ENCODE measurements at regions not wholly inside any gene's neighbourhood (a gene's known extent, or its start where the extent isn't known, plus 50 kb on each side); places are given as distances from the start of the nearest gene placed in this dataset.

DNA sequence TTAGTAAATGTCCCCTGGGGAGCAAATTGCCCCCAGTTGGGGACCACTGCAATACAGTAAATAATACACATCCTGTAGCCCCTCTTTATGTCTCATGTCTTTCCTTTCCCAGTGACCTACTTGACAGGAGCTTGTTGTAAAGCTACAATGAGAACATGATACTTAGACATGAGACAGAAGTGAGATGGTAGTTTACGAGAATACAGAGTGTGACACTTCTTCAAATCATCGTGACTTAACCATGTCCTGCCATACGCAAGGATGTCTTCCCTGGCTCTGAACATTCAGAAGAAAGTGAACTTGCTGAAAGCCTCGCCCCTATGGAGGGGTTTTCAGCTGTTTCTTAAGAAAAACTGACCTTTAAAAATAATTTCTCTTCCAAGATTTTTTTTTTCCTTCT, 101.0 kb upstream of the SPACA1 start:
- Histone ChIP-seq H2AFZ (ENCODE audit: low read length) (no peak overlapping the region), H2BK15ac (ENCODE audit: low read depth, low read length) (no peak overlapping the region), H3K4me1 (ENCODE audit: insufficient read depth, low read length) (no peaks in the 10 kb centered on the region), H3K9me3 (ENCODE audit: control insufficient read depth, low read depth, low read length) (no peaks in the 10 kb centered on the region), H3K56ac (ENCODE audit: insufficient read length, low read depth, low read length) (no peak overlapping the region), H4K20me1 (ENCODE audit: control insufficient read depth, insufficient read depth, insufficient read length) (no peaks in the 10 kb centered on the region), H3K14ac (ENCODE audit: insufficient read depth, low read length) (no peak overlapping the region), H3K79me1 (ENCODE audit: insufficient read depth, low read depth, low read length, poor library complexity, severe bottlenecking) (no peaks in the 10 kb centered on the region), H2BK120ac (ENCODE audit: low read depth, low read length, poor library complexity, severe bottlenecking) (no peak overlapping the region), H3K4me2 (ENCODE audit: insufficient read depth, insufficient read length, low read length) (no peak overlapping the region), H3K18ac (ENCODE audit: insufficient read length, low read depth, low read length) (no peak overlapping the region), H2BK12ac (ENCODE audit: insufficient read length, low read depth, low read length) (no peak overlapping the region), H3K27me3 (ENCODE audit: insufficient read depth, low read length) (no peaks in the 10 kb centered on the region), H3T11ph (ENCODE audit: low read length) (no peak overlapping the region), H3K79me2 (ENCODE audit: insufficient read depth, low read length) (no peaks in the 10 kb centered on the region), H2BK20ac (ENCODE audit: low read depth, low read length, poor library complexity, severe bottlenecking) (no peak overlapping the region), H3K9ac (ENCODE audit: extremely low read depth, insufficient read length, low read length) (no peak overlapping the region), H4K5ac (ENCODE audit: insufficient read length, low read depth, low read length) (no peak overlapping the region), H4K8ac (replicated peaks; ENCODE audit: insufficient read length, low read depth, low read length) (no peak overlapping the region), H3K27ac (ENCODE audit: insufficient read length, low read depth, low read length) (no peak overlapping the region), H2BK5ac (ENCODE audit: insufficient read length, low read length) (no peak overlapping the region), H3K23me2 (ENCODE audit: insufficient read length, low read depth, low read length, poor library complexity, severe bottlenecking) (no peaks in the 10 kb centered on the region), H4K91ac (ENCODE audit: insufficient read length, low read depth, low read length) (no peak overlapping the region), H3K4ac (ENCODE audit: low read depth, low read length) (no peak overlapping the region), H2AK5ac (ENCODE audit: insufficient read length, low read length) (no peak overlapping the region), H3K23ac (ENCODE audit: insufficient read length, low read depth, low read length) (no peak overlapping the region)
- Mint-ChIP-seq H3K27me3 (ENCODE audit: low read depth) (no peaks in the 10 kb centered on the region; the same call in 1 of the 2 replicates), H3K9me3 (no peaks in the 10 kb centered on the region), H3K36me3 (ENCODE audit: insufficient read depth in 1 of 3, low read depth in 3 of 3) (no peaks in the 10 kb centered on the region), H3K4me1 (peaks cover 3 to 4% of the 10 kb centered on the region in 2 experiments; a peak in 3 of 4 replicates), H3K4me3 (no peak overlapping the region), H3K27ac (no peak overlapping the region)
- DNase-seq: no peak
- TF ChIP-seq, protein P1, sequence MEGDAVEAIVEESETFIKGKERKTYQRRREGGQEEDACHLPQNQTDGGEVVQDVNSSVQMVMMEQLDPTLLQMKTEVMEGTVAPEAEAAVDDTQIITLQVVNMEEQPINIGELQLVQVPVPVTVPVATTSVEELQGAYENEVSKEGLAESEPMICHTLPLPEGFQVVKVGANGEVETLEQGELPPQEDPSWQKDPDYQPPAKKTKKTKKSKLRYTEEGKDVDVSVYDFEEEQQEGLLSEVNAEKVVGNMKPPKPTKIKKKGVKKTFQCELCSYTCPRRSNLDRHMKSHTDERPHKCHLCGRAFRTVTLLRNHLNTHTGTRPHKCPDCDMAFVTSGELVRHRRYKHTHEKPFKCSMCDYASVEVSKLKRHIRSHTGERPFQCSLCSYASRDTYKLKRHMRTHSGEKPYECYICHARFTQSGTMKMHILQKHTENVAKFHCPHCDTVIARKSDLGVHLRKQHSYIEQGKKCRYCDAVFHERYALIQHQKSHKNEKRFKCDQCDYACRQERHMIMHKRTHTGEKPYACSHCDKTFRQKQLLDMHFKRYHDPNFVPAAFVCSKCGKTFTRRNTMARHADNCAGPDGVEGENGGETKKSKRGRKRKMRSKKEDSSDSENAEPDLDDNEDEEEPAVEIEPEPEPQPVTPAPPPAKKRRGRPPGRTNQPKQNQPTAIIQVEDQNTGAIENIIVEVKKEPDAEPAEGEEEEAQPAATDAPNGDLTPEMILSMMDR (conservative IDR thresholded peaks at IDR 0.05): no peak
- no CpG with 5 or more reads among the region's 4 CpGs for WGBS (ENCODE audit: extremely low coverage, insufficient read length, low lambda C conversion rate)
